ENCODE measurements at regions not wholly inside any gene's neighbourhood (a gene's known extent, or its start where the extent isn't known, plus 50 kb on each side); places are given as distances from the start of the nearest gene placed in this dataset.

DNA sequence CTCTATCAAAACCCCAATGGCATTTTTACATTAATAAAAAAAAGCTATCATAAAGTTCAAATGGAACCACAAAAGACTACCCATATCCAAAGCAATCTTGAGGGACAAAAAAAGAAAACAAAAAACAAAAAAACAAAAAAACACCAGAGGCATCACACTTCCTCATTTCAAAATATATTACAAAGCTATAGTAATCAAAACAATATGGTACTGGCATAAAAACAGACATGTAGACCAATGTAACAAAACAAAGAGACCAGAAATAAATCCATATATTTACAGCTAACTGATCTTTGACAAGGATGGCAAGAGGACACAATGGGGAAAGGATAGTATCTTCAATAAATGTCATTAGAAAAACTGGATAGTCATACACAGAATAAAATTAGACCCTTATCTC lies 245.1 kb upstream of the MSX2 start:
- peaks cover 36% of the 10 kb centered on the region for H3K9me3 Mint-ChIP-seq
- TF ChIP-seq, protein P1, sequence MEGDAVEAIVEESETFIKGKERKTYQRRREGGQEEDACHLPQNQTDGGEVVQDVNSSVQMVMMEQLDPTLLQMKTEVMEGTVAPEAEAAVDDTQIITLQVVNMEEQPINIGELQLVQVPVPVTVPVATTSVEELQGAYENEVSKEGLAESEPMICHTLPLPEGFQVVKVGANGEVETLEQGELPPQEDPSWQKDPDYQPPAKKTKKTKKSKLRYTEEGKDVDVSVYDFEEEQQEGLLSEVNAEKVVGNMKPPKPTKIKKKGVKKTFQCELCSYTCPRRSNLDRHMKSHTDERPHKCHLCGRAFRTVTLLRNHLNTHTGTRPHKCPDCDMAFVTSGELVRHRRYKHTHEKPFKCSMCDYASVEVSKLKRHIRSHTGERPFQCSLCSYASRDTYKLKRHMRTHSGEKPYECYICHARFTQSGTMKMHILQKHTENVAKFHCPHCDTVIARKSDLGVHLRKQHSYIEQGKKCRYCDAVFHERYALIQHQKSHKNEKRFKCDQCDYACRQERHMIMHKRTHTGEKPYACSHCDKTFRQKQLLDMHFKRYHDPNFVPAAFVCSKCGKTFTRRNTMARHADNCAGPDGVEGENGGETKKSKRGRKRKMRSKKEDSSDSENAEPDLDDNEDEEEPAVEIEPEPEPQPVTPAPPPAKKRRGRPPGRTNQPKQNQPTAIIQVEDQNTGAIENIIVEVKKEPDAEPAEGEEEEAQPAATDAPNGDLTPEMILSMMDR (IDR thresholded peaks at IDR 0.05; ENCODE audit: unreplicated experiment) = no peak
- H3K27ac Mint-ChIP-seq = no peak overlapping the region
- DNase-seq (ENCODE audit: low spot score in 2 of 2, unreplicated experiment in 2 of 2) = no peak
- H3K4me1 Mint-ChIP-seq = peaks cover 8% of the 10 kb centered on the region
- peaks cover 12% of the 10 kb centered on the region for H3K36me3 Mint-ChIP-seq
- no peaks in the 10 kb centered on the region for H3K27me3 Mint-ChIP-seq (ENCODE audit: low read depth)
- no peak overlapping the region for H3K4me3 Mint-ChIP-seq

GRCh38 chr5:174481737-174482136 lies 242.6 kb upstream of the MSX2 start:
- H3K4me3 Mint-ChIP-seq = no peak overlapping the region
- H3K36me3 Mint-ChIP-seq = peaks cover 9% of the 10 kb centered on the region
- no peak for DNase-seq (ENCODE audit: low spot score in 2 of 2, unreplicated experiment in 2 of 2)
- no peaks in the 10 kb centered on the region for H3K27me3 Mint-ChIP-seq (ENCODE audit: low read depth)
- H3K27ac Mint-ChIP-seq = no peak overlapping the region
- peaks cover 8% of the 10 kb centered on the region for H3K4me1 Mint-ChIP-seq
- TF ChIP-seq, protein P1 (IDR thresholded peaks at IDR 0.05; ENCODE audit: unreplicated experiment) = no peak
- peaks cover 36% of the 10 kb centered on the region for H3K9me3 Mint-ChIP-seq

DNA sequence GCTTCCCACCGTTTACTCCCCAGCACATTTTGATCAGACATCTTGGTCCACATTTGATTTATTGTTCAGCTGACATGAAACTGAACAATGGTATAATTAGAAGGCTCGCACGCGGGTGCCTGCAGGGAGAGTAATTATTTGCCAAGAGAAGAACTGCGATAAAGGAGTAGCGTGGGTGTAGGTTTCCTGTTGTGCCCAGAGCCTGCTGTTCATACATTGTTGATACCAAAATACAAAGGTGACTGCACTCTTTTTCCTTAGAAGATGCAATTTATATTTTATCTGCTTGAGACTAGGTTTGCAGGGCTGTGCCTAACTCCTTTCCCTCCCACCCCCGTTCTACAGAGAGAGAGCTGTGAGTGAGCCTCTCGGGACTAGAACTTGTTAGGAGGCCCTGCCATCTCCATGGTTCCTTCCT lies 241.8 kb upstream of the MSX2 start:
- TF ChIP-seq, protein P1 (IDR thresholded peaks at IDR 0.05; ENCODE audit: unreplicated experiment) = no peak
- no peak overlapping the region for H3K4me3 Mint-ChIP-seq
- peaks cover 40% of the 10 kb centered on the region for H3K9me3 Mint-ChIP-seq
- peaks cover 9% of the 10 kb centered on the region for H3K36me3 Mint-ChIP-seq
- no peak for DNase-seq (ENCODE audit: low spot score in 2 of 2, unreplicated experiment in 2 of 2)
- H3K4me1 Mint-ChIP-seq = peaks cover 8% of the 10 kb centered on the region
- H3K27me3 Mint-ChIP-seq (ENCODE audit: low read depth) = no peaks in the 10 kb centered on the region
- H3K27ac Mint-ChIP-seq = no peak overlapping the region

DNA sequence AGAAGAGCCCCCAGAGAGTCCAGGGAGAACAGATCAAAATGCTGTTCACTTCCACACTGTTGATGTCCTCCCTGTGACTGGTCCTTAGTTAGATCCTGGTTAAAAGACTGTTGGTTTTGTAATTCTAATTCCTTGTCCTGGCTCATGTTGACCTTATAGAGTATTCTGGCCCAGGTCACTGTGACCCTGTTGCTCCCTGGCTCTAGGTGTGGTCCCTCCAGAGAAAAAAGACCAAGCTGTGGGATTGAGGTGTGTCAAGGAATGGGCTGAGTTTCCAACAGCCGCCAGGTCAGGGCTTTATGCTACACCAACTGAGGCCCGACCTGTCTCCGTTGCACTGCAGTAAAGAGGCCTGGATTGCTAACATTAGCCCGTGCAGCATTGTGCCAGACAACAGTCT lies 241.0 kb upstream of the MSX2 start:
- Mint-ChIP-seq H3K4me1 (peaks cover 8% of the 10 kb centered on the region), H3K27me3 (ENCODE audit: low read depth) (no peaks in the 10 kb centered on the region), H3K27ac (no peak overlapping the region), H3K9me3 (peaks cover 37% of the 10 kb centered on the region), H3K36me3 (peaks cover 6% of the 10 kb centered on the region), H3K4me3 (no peak overlapping the region)
- TF ChIP-seq, protein P1 (IDR thresholded peaks at IDR 0.05; ENCODE audit: unreplicated experiment) = no peak
- no peak for DNase-seq (ENCODE audit: low spot score in 2 of 2, unreplicated experiment in 2 of 2)

GRCh38 chr5:174489215-174489614 lies 235.2 kb upstream of the MSX2 start:
- no peak for DNase-seq (ENCODE audit: low spot score in 2 of 2, unreplicated experiment in 2 of 2)
- TF ChIP-seq, protein P1 (IDR thresholded peaks at IDR 0.05; ENCODE audit: unreplicated experiment) = no peak
- H3K9me3 Mint-ChIP-seq = peaks cover 21% of the 10 kb centered on the region
- H3K4me3 Mint-ChIP-seq = no peak overlapping the region
- no peaks in the 10 kb centered on the region for H3K36me3 Mint-ChIP-seq
- no peaks in the 10 kb centered on the region for H3K27me3 Mint-ChIP-seq (ENCODE audit: low read depth)
- no peak overlapping the region for H3K27ac Mint-ChIP-seq
- peaks cover 9% of the 10 kb centered on the region for H3K4me1 Mint-ChIP-seq
